A549 (cell line): ENCODE measurements at regions not wholly inside any gene's neighbourhood (a gene's known extent, or its start where the extent isn't known, plus 50 kb on each side); places are given as distances from the start of the nearest gene placed in this dataset.

Source experiments
- CEBPB ChIP-seq, 2 experiments: fragments of >200 bp in 1 of 2; sonication (Bioruptor Twin) in 1 of 2; formaldehyde crosslinking in 1 of 2; IDR thresholded peaks; 2 replicates each; pipeline ENCODE4 v1.6.1; 2012 to 2016
- CHD2 ChIP-seq: fragments of 150-350 bp; IDR thresholded peaks from 2 replicates; pipeline ENCODE4 v1.6.1; 2014; ENCODE audit warnings: low read length; ENCODE audit not compliant: partially characterized antibody
- CTCF ChIP-seq: fragments of >200 bp; sonication (Bioruptor Twin); formaldehyde crosslinking; IDR thresholded peaks from 3 replicates; pipeline ENCODE4 v1.5.1; 2016
- EHF ChIP-seq: fragments of 250-450 bp; sonication (Bioruptor Pico); IDR thresholded peaks from 2 replicates; pipeline ENCODE4 v1.5.0; 2020; ENCODE audit warnings: mild to moderate bottlenecking
- FOSL2 ChIP-seq, 2 experiments: fragments of 450-650 bp in 1 of 2; fragments of >200 bp in 1 of 2; sonication (Bioruptor Twin) in 1 of 2; formaldehyde crosslinking; IDR thresholded peaks; 2 replicates each; pipeline versions ENCODE4 v1.5.0 to v1.6.1; 2016 to 2020; ENCODE audit warnings: mild to moderate bottlenecking in 1 of 2, moderate library complexity in 1 of 2
- HOXA7 ChIP-seq: fragments of 250-450 bp; sonication (Bioruptor Pico); IDR thresholded peaks from 2 replicates; pipeline ENCODE4 v1.5.0; 2020; ENCODE audit warnings: mild to moderate bottlenecking, moderate library complexity
- KDM5A ChIP-seq: fragments of 200-600 bp; sonication (generic); IDR thresholded peaks from 2 replicates; pipeline ENCODE4 v1.6.1; 2016; ENCODE audit warnings: antibody characterized with exemption, mild to moderate bottlenecking
- MAFK ChIP-seq: fragments of 450-650 bp; IDR thresholded peaks from 2 replicates; pipeline ENCODE4 v1.6.1; 2014; ENCODE audit not compliant: partially characterized antibody
- NR3C1 ChIP-seq: fragments of >200 bp; sonication (Bioruptor Twin); formaldehyde crosslinking; IDR thresholded peaks from 3 replicates; pipeline ENCODE4 v1.6.1; 2017
- PHF8 ChIP-seq: fragments of 200-600 bp; sonication (generic); IDR thresholded peaks from 2 replicates; pipeline ENCODE4 v1.6.1; 2016; ENCODE audit warnings: low read depth, mild to moderate bottlenecking, antibody characterized with exemption, moderate library complexity, borderline replicate concordance
- POLR2A ChIP-seq: IDR thresholded peaks from 2 replicates; pipeline ENCODE4 v1.6.1; 2012; ENCODE audit warnings: mild to moderate bottlenecking, low read length
- POLR2AphosphoS2 ChIP-seq: conservative IDR thresholded peaks from 2 replicates; pipeline ENCODE4 v1.6.1; 2012; ENCODE audit warnings: low read length, improper control_type of control experiment, inconsistent platforms
- RAD21 ChIP-seq, 2 experiments: fragments of >200 bp in 1 of 2; sonication (Bioruptor Twin) in 1 of 2; formaldehyde crosslinking in 1 of 2; IDR thresholded peaks in 1 of 2; conservative IDR thresholded peaks in 1 of 2; 2 replicates in 1 of 2; 3 replicates in 1 of 2; pipeline ENCODE4 v1.6.1; 2012 to 2018; ENCODE audit warnings: inconsistent platforms in 1 of 2
- REST ChIP-seq: fragments of 200-600 bp; sonication (generic); IDR thresholded peaks from 2 replicates; pipeline ENCODE4 v1.6.1; 2016; ENCODE audit warnings: antibody characterized with exemption, mild to moderate bottlenecking, moderate library complexity

GRCh38 chr11:15700456-15700855, 585.7 kb downstream of the INSC start:
- no peak for TF ChIP-seq CTCF
- no peak for TF ChIP-seq REST
- TF ChIP-seq POLR2A: no peak
- TF ChIP-seq CEBPB (IDR thresholded peaks at IDR 0.05): no peak
- no peak for TF ChIP-seq PHF8
- no peak for TF ChIP-seq NR3C1
- TF ChIP-seq RAD21 (conservative IDR thresholded peaks at IDR 0.05 in 1 of 2, IDR thresholded peaks at IDR 0.05 in 1 of 2): no peak
- no peak for TF ChIP-seq KDM5A
- TF ChIP-seq FOSL2 (IDR thresholded peaks at IDR 0.05): no peak
- TF ChIP-seq FOSL2 (CRISPR knock-in tag; IDR thresholded peaks at IDR 0.05): no peak
- TF ChIP-seq CHD2: no peak
- TF ChIP-seq HOXA7 (CRISPR knock-in tag): no peak
- TF ChIP-seq EHF (CRISPR knock-in tag): no peak
- TF ChIP-seq POLR2AphosphoS2: no peak
- no peak for TF ChIP-seq MAFK
